ENCODE measurements at regions not wholly inside any gene's neighbourhood (a gene's known extent, or its start where the extent isn't known, plus 50 kb on each side); places are given as distances from the start of the nearest gene placed in this dataset.

GRCh38 chr6:15780437-15780836, 117.6 kb upstream of the DTNBP1 start:
- Histone ChIP-seq H3K36me3 (ENCODE audit: control insufficient read depth in 2 of 2, insufficient read depth in 2 of 2, low read length in 1 of 2) (no peaks in the 10 kb centered on the region), H3K4me1 (ENCODE audit: control insufficient read depth in 2 of 2, insufficient read depth in 2 of 2, low read length in 1 of 2) (no peaks in the 10 kb centered on the region), H3K27me3 (ENCODE audit: control insufficient read depth in 1 of 2, insufficient read depth in 2 of 2, low read length in 2 of 2) (no peaks in the 10 kb centered on the region), H3K27ac (ENCODE audit: low read depth in 2 of 2, low read length in 1 of 2) (no peak overlapping the region), H3K9me3 (ENCODE audit: control insufficient read depth in 2 of 2, insufficient read depth in 1 of 2, low read depth in 1 of 2, low read length in 1 of 2) (no peaks in the 10 kb centered on the region), H3K4me3 (ENCODE audit: low read depth in 1 of 2, low read length in 2 of 2) (no peak overlapping the region)
- WGBS, 2 donors = 69 to 70% methylated on average over 2 of the region's 2 CpGs

GRCh38 chr6:15779726-15780125, 116.9 kb upstream of the DTNBP1 start:
- H3K4me3 ChIP-seq (ENCODE audit: low read depth in 1 of 2, low read length in 2 of 2) = no peak overlapping the region
- H3K27ac ChIP-seq (ENCODE audit: low read depth in 2 of 2, low read length in 1 of 2) = no peak overlapping the region
- no peaks in the 10 kb centered on the region for H3K4me1 ChIP-seq (ENCODE audit: control insufficient read depth in 2 of 2, insufficient read depth in 2 of 2, low read length in 1 of 2)
- no peaks in the 10 kb centered on the region for H3K27me3 ChIP-seq (ENCODE audit: control insufficient read depth in 1 of 2, insufficient read depth in 2 of 2, low read length in 2 of 2)
- no peaks in the 10 kb centered on the region for H3K36me3 ChIP-seq (ENCODE audit: control insufficient read depth in 2 of 2, insufficient read depth in 2 of 2, low read length in 1 of 2)
- no peaks in the 10 kb centered on the region for H3K9me3 ChIP-seq (ENCODE audit: control insufficient read depth in 2 of 2, insufficient read depth in 1 of 2, low read depth in 1 of 2, low read length in 1 of 2)
- WGBS, 2 donors = 75 to 84% methylated on average over 3 of the region's 3 CpGs

DNA sequence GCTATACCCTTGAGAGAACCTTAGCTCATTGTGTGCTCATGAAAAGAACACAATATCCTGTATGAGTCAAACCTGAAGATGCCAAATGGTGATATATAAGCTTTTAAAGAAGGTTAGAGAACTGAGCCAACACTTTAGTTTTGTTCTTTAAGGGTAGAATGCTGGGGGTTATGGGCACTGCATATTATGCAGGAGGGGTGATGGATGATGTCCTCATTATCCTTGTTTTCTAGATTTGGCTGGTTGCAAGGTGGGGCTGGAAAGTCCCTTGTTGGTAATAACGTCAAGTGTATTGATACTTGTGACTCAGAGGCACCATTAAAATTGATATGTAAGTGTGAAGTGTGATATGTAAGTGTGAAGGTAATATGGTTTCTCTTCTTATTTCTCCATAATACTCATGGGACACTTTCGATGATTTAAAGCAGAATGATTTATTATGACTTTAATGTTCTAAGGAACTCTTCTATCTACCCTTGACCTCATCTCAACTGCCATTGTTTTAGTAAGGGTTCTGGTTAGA, 113.7 kb upstream of the DTNBP1 start:
- H3K4me3 ChIP-seq (ENCODE audit: low read depth in 1 of 2, low read length in 2 of 2) = no peak overlapping the region
- H3K9me3 ChIP-seq (ENCODE audit: control insufficient read depth in 2 of 2, insufficient read depth in 1 of 2, low read depth in 1 of 2, low read length in 1 of 2) = no peaks in the 10 kb centered on the region
- no peaks in the 10 kb centered on the region for H3K27me3 ChIP-seq (ENCODE audit: control insufficient read depth in 1 of 2, insufficient read depth in 2 of 2, low read length in 2 of 2)
- no peak overlapping the region for H3K27ac ChIP-seq (ENCODE audit: low read depth in 2 of 2, low read length in 1 of 2)
- H3K4me1 ChIP-seq (ENCODE audit: control insufficient read depth in 2 of 2, insufficient read depth in 2 of 2, low read length in 1 of 2) = no peaks in the 10 kb centered on the region
- H3K36me3 ChIP-seq (ENCODE audit: control insufficient read depth in 2 of 2, insufficient read depth in 2 of 2, low read length in 1 of 2) = no peaks in the 10 kb centered on the region
- 64 to 72% methylated on average over 2 of the region's 2 CpGs for WGBS, 2 donors

DNA sequence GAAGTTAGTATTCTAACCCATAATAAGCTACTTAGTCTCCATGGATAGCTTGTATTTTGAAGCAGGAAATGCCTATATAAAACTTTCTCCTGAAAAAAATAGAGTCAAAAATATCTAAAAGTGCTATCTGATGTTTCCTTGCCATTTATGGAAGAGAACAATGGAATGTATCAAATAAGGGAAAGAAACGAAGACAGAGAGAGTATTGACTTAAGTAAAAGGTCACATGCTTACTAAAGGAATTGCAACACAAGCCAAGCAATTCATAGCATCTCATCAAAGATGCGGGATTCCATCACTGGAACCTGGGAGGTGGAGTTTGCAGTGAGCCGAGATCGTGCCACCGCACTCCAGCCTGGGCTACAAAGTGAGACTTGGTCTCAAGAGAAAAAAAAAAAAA, 112.9 kb upstream of the DTNBP1 start:
- Histone ChIP-seq H3K9me3 (ENCODE audit: control insufficient read depth in 2 of 2, insufficient read depth in 1 of 2, low read depth in 1 of 2, low read length in 1 of 2) (no peaks in the 10 kb centered on the region), H3K27ac (ENCODE audit: low read depth in 2 of 2, low read length in 1 of 2) (no peak overlapping the region), H3K4me1 (ENCODE audit: control insufficient read depth in 2 of 2, insufficient read depth in 2 of 2, low read length in 1 of 2) (no peaks in the 10 kb centered on the region), H3K27me3 (ENCODE audit: control insufficient read depth in 1 of 2, insufficient read depth in 2 of 2, low read length in 2 of 2) (no peaks in the 10 kb centered on the region), H3K4me3 (ENCODE audit: low read depth in 1 of 2, low read length in 2 of 2) (no peak overlapping the region), H3K36me3 (ENCODE audit: control insufficient read depth in 2 of 2, insufficient read depth in 2 of 2, low read length in 1 of 2) (no peaks in the 10 kb centered on the region)
- WGBS, 2 donors = 89 to 90% methylated on average over 5 of the region's 5 CpGs

DNA sequence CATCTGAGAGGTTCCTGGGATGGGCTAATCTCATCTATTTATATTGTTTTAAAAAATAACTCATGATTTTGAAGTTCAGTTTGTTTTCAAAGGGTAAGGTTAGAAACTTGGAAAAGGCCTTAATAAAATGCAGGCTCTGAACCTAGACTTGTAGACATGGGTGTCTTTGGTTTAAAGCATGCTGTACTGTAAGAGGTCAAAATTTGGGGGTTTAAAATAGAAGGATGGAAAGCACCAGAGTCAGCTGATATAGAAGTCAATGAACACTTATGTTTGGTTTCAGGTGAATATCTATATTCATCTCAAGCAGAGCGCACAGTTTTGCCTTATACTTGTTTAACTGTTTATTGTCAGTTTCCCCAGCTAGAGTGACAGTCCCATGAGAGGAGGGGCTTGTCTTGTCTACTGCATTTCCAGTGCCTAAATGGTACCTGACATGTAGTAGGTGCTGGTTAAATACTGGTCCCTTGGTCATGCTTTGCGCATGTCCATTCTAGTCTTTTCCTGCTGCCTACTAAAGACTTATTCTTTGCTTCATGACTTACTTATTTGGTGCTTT, 112.3 kb upstream of the DTNBP1 start:
- Histone ChIP-seq H3K4me1 (ENCODE audit: control insufficient read depth in 2 of 2, insufficient read depth in 2 of 2, low read length in 1 of 2) (no peaks in the 10 kb centered on the region), H3K27ac (ENCODE audit: low read depth in 2 of 2, low read length in 1 of 2) (no peak overlapping the region), H3K27me3 (ENCODE audit: control insufficient read depth in 1 of 2, insufficient read depth in 2 of 2, low read length in 2 of 2) (no peaks in the 10 kb centered on the region), H3K36me3 (ENCODE audit: control insufficient read depth in 2 of 2, insufficient read depth in 2 of 2, low read length in 1 of 2) (no peaks in the 10 kb centered on the region), H3K4me3 (ENCODE audit: low read depth in 1 of 2, low read length in 2 of 2) (no peak overlapping the region), H3K9me3 (ENCODE audit: control insufficient read depth in 2 of 2, insufficient read depth in 1 of 2, low read depth in 1 of 2, low read length in 1 of 2) (no peaks in the 10 kb centered on the region)
- WGBS, 2 donors = 98% methylated on average over 2 of the region's 2 CpGs

DNA sequence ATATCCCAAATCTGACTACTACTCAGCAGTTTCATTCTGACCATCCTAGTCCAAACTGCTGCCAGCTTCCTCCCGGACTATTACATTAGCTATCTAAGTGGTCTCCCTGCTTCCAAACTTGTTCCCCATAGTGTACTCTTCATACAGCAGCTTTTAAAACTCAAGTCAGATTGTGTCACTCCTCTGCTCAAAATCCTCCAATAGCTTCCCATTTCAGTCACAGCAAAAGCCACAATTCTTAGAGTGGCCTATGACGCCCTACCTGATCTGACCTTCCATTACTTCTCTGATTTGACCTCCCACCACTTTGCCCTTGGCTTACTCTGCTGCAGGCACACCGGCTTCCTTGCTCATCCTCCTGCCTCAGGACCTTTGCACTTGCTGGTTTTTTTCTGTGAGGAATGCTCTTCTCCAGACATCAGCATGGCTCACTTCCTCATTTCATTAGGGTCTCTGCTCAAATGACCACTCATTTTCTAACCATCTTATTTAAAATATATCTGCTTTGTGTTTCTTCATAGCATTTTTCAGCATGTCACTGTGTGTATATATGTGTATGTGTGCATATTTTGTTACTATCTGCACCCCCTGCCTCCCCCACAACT, 111.1 kb upstream of the DTNBP1 start:
- Histone ChIP-seq H3K27ac (ENCODE audit: low read depth in 2 of 2, low read length in 1 of 2) (no peak overlapping the region), H3K4me3 (ENCODE audit: low read depth in 1 of 2, low read length in 2 of 2) (no peak overlapping the region), H3K4me1 (ENCODE audit: control insufficient read depth in 2 of 2, insufficient read depth in 2 of 2, low read length in 1 of 2) (no peaks in the 10 kb centered on the region), H3K9me3 (ENCODE audit: control insufficient read depth in 2 of 2, insufficient read depth in 1 of 2, low read depth in 1 of 2, low read length in 1 of 2) (no peaks in the 10 kb centered on the region), H3K36me3 (ENCODE audit: control insufficient read depth in 2 of 2, insufficient read depth in 2 of 2, low read length in 1 of 2) (no peaks in the 10 kb centered on the region), H3K27me3 (ENCODE audit: control insufficient read depth in 1 of 2, insufficient read depth in 2 of 2, low read length in 2 of 2) (no peaks in the 10 kb centered on the region)
- 92 to 94% methylated on average over 3 of the region's 3 CpGs for WGBS, 2 donors

- H3K4me1 ChIP-seq (ENCODE audit: control insufficient read depth in 2 of 2, insufficient read depth in 2 of 2, low read length in 1 of 2) = no peaks in the 10 kb centered on the region
- H3K4me3 ChIP-seq (ENCODE audit: low read depth in 1 of 2, low read length in 2 of 2) = no peak overlapping the region
- H3K27me3 ChIP-seq (ENCODE audit: control insufficient read depth in 1 of 2, insufficient read depth in 2 of 2, low read length in 2 of 2) = no peaks in the 10 kb centered on the region
- H3K27ac ChIP-seq (ENCODE audit: low read depth in 2 of 2, low read length in 1 of 2) = no peak overlapping the region
- WGBS, 2 donors = 81 to 92% methylated on average over 4 of the region's 4 CpGs
- H3K9me3 ChIP-seq (ENCODE audit: control insufficient read depth in 2 of 2, insufficient read depth in 1 of 2, low read depth in 1 of 2, low read length in 1 of 2) = no peaks in the 10 kb centered on the region
- no peaks in the 10 kb centered on the region for H3K36me3 ChIP-seq (ENCODE audit: control insufficient read depth in 2 of 2, insufficient read depth in 2 of 2, low read length in 1 of 2)
Measured at GRCh38 chr6:15770347-15771143, 107.7 kb upstream of the DTNBP1 start.

DNA sequence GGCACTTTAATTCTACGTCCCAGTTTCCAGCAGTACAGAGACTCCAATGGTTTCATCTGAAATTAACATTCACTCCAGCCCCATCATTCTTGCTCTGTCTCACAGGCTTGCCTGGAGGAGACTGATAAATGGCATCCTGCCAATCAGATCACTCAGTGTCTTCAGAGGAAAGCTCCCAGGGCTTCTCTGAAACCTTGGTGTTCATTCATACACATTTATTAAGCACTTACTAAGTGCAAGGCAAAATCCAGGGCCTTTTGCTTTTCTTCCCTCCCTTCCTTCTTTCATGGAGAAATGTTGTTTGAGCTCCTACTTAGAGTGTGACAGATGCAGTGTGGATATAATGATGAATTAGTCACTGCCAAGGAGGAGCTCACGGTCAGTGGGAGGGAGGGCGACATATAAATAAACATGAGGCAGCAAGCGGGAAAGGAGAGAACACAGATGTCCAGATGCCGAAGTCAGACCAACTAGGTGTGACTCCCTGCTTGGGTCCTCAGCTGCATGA, 106.7 kb upstream of the DTNBP1 start:
- 77 to 83% methylated on average over 5 of the region's 5 CpGs for WGBS, 2 donors
- Histone ChIP-seq H3K9me3 (ENCODE audit: control insufficient read depth in 2 of 2, insufficient read depth in 1 of 2, low read depth in 1 of 2, low read length in 1 of 2) (no peaks in the 10 kb centered on the region), H3K27me3 (ENCODE audit: control insufficient read depth in 1 of 2, insufficient read depth in 2 of 2, low read length in 2 of 2) (no peaks in the 10 kb centered on the region), H3K27ac (ENCODE audit: low read depth in 2 of 2, low read length in 1 of 2) (no peak overlapping the region), H3K4me1 (ENCODE audit: control insufficient read depth in 2 of 2, insufficient read depth in 2 of 2, low read length in 1 of 2) (no peaks in the 10 kb centered on the region), H3K4me3 (ENCODE audit: low read depth in 1 of 2, low read length in 2 of 2) (no peak overlapping the region), H3K36me3 (ENCODE audit: control insufficient read depth in 2 of 2, insufficient read depth in 2 of 2, low read length in 1 of 2) (no peaks in the 10 kb centered on the region)

GRCh38 chr6:15768999-15769398, 106.2 kb upstream of the DTNBP1 start:
- no peaks in the 10 kb centered on the region for H3K27me3 ChIP-seq (ENCODE audit: control insufficient read depth in 1 of 2, insufficient read depth in 2 of 2, low read length in 2 of 2)
- no peaks in the 10 kb centered on the region for H3K9me3 ChIP-seq (ENCODE audit: control insufficient read depth in 2 of 2, insufficient read depth in 1 of 2, low read depth in 1 of 2, low read length in 1 of 2)
- no peak overlapping the region for H3K4me3 ChIP-seq (ENCODE audit: low read depth in 1 of 2, low read length in 2 of 2)
- no peaks in the 10 kb centered on the region for H3K4me1 ChIP-seq (ENCODE audit: control insufficient read depth in 2 of 2, insufficient read depth in 2 of 2, low read length in 1 of 2)
- H3K36me3 ChIP-seq (ENCODE audit: control insufficient read depth in 2 of 2, insufficient read depth in 2 of 2, low read length in 1 of 2) = no peaks in the 10 kb centered on the region
- no peak overlapping the region for H3K27ac ChIP-seq (ENCODE audit: low read depth in 2 of 2, low read length in 1 of 2)
- WGBS, 2 donors = 77 to 79% methylated on average over 5 of the region's 5 CpGs
